Peyer's patch (tissue), 4 donors: ENCODE measurements at regions not wholly inside any gene's neighbourhood (a gene's known extent, or its start where the extent isn't known, plus 50 kb on each side); places are given as distances from the start of the nearest gene placed in this dataset.

Experiments
- POLR2A ChIP-seq, 2 donors: fragments of 450-650 bp; IDR thresholded peaks; one replicate each; pipeline ENCODE4 v1.5.1; 2017; ENCODE audit warnings: antibody characterized with exemption in 2 of 2, mild to moderate bottlenecking in 2 of 2, moderate library complexity in 2 of 2
- TF ChIP-seq, protein P1 (sequence below), 6 experiments: fragments of 450-650 bp in 4 of 6; fragments of 200-600 bp in 2 of 6; sonication (generic) in 1 of 6; IDR thresholded peaks; one replicate each; pipeline ENCODE4 v1.5.1; 2017 to 2019; ENCODE audit warnings: antibody characterized with exemption in 6 of 6, mild to moderate bottlenecking in 3 of 6, moderate library complexity in 1 of 6

DNA sequence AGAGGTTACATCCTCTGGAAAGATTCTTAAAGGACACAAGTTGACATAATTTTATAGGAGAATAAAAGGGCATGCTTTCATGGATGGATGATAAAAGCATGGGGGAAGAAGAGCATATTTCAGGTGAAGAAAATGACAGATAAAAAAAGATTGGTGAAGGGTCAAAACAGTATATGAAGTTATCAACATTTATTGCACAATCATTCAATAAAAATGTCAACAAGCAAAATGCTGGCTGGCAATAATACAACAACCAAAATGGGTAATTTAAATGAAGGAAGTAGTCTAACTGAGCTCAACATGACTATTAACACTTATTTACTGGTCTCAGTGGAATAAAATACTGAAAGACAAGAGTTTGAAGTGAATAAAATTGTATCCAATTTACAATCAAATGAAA is 696.7 kb downstream of the SQOR start:
- TF ChIP-seq, protein P1, sequence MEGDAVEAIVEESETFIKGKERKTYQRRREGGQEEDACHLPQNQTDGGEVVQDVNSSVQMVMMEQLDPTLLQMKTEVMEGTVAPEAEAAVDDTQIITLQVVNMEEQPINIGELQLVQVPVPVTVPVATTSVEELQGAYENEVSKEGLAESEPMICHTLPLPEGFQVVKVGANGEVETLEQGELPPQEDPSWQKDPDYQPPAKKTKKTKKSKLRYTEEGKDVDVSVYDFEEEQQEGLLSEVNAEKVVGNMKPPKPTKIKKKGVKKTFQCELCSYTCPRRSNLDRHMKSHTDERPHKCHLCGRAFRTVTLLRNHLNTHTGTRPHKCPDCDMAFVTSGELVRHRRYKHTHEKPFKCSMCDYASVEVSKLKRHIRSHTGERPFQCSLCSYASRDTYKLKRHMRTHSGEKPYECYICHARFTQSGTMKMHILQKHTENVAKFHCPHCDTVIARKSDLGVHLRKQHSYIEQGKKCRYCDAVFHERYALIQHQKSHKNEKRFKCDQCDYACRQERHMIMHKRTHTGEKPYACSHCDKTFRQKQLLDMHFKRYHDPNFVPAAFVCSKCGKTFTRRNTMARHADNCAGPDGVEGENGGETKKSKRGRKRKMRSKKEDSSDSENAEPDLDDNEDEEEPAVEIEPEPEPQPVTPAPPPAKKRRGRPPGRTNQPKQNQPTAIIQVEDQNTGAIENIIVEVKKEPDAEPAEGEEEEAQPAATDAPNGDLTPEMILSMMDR (IDR thresholded peaks at IDR 0.05) = no peak
- TF ChIP-seq POLR2A (IDR thresholded peaks at IDR 0.05) = no peak
